BJ (cell line): ENCODE measurements at regions not wholly inside any gene's neighbourhood (a gene's known extent, or its start where the extent isn't known, plus 50 kb on each side); places are given as distances from the start of the nearest gene placed in this dataset.

ENCODE experiments used
- CTCF ChIA-PET: fragments of 350-600 bp; formaldehyde crosslinking; extraction: SDS; loops from one replicate; lab custom pipeline; 2021; ENCODE audit warnings: antibody characterized with exemption, inconsistent platforms; lab: Yijun Ruan, JAX
- POLR2A ChIA-PET: fragments of 300-600 bp; sonication (Branson Sonifier 250); formaldehyde crosslinking; extraction: SDS; loops from one replicate; lab custom pipeline; 2021; ENCODE audit warnings: antibody characterized with exemption; lab: Charles Lee
- DNase-seq: peaks from one replicate; pipeline ENCODE4 v3.0.0-alpha.2; 2011; ENCODE audit warnings: low read depth
- H3K27me3 ChIP-seq: 2 replicates; pipeline ENCODE4 v1.6.0; 2011; ENCODE audit warnings: low read length; ENCODE audit not compliant: control insufficient read depth, insufficient read depth
- H3K36me3 ChIP-seq: 2 replicates; pipeline ENCODE4 v1.5.1; 2011; ENCODE audit warnings: low read length; ENCODE audit not compliant: control insufficient read depth, insufficient read depth
- H3K4me3 ChIP-seq: 2 replicates; pipeline ENCODE4 v1.5.1; 2011; ENCODE audit warnings: low read depth, mild to moderate bottlenecking, control low read depth, low read length
- TF ChIP-seq, protein P1 (sequence below): IDR thresholded peaks from 2 replicates; pipeline ENCODE4 v1.5.1; 2011; ENCODE audit warnings: low read depth, mild to moderate bottlenecking, control low read depth, inconsistent platforms, low read length, moderate library complexity; ENCODE audit not compliant: insufficient read depth

DNA sequence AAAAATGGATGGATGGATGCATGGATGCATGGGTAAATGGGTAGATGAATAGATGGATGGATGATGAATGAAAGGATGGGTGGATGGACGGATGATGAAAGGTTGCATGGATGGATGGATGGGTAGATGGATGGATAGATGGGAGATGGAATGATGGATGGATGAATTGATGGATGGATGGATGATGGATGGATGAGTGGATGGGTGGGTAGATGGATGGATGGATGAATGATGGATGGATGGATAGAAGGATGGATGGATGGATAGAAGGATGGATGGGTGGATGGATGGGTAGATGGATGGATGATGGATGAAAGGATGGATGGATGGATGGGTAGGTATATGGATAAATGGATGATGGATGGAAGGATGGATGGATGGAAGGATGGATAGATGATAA, 115.1 kb upstream of the LSM14A start:
- Histone ChIP-seq H3K36me3 (no peaks in the 10 kb centered on the region), H3K4me3 (no peak overlapping the region), H3K27me3 (peaks cover 1% of the 10 kb centered on the region)
- no peak for DNase-seq
- TF ChIP-seq, protein P1, sequence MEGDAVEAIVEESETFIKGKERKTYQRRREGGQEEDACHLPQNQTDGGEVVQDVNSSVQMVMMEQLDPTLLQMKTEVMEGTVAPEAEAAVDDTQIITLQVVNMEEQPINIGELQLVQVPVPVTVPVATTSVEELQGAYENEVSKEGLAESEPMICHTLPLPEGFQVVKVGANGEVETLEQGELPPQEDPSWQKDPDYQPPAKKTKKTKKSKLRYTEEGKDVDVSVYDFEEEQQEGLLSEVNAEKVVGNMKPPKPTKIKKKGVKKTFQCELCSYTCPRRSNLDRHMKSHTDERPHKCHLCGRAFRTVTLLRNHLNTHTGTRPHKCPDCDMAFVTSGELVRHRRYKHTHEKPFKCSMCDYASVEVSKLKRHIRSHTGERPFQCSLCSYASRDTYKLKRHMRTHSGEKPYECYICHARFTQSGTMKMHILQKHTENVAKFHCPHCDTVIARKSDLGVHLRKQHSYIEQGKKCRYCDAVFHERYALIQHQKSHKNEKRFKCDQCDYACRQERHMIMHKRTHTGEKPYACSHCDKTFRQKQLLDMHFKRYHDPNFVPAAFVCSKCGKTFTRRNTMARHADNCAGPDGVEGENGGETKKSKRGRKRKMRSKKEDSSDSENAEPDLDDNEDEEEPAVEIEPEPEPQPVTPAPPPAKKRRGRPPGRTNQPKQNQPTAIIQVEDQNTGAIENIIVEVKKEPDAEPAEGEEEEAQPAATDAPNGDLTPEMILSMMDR, result no peak
- ChIA-PET POLR2A (no interaction called here), CTCF (no interaction called here)

DNA sequence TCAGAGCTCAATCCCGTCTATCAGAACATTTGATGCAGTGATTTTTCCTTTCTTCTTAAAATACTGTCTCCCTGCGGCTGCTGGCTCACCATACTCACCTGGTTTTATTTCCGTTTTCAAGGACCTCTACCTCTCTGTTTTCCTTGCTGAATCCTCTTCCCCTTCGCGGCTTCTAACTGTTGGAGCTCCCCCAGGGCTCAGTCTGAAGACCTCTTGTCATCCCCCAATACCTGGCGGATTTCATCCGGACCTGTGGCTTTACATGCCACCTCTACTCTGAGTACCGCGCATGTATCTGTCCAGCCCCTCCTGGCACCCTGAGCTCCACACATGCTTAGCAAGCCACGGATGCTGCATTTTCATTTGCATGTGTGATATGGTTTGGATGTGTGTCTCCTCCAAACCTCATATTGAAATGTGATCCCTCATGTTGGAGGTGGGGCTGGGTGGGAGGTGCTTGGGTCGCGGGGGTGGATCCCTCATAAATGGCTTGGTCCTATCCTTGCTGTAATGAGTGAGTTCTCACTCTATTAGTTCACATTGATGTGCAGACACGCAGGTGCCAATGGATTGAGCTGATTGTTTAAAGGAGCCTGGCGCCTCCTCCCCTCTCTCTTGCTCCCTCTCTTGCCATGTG, 106.2 kb upstream of the LSM14A start:
- TF ChIP-seq, protein P1, result no peak
- POLR2A ChIA-PET, result no interaction called here
- no peak for DNase-seq
- H3K4me3 ChIP-seq, result no peak overlapping the region
- CTCF ChIA-PET, result interaction anchor here (2.0 kb wide), 2 partner anchors 25 to 288 kb away, joined by 5 to 12 read pairs; no protein-coding TSS in a partner anchor
- no peaks in the 10 kb centered on the region for H3K36me3 ChIP-seq
- H3K27me3 ChIP-seq, result no peaks in the 10 kb centered on the region

DNA sequence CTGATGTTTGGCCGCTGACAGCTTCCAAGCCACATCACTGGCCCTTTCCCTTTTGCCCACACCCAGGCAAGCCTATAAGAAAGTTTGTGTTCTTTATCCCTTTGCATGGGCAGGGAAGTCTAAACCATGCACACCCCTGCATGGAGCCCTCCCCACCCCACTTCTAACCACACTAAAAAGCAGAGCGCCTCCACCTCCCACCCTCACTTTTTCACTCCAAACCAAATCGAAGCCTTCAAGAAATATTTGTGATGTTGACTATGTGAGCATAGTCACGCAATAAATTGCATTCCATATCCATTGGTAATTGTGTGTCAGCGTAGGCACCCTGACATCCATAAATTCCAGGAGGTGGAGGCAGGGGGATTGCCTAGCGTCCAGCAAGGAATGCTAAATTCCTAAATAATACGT, 104.4 kb upstream of the LSM14A start:
- CTCF ChIA-PET, result no interaction called here
- Histone ChIP-seq H3K4me3 (no peak overlapping the region), H3K27me3 (no peaks in the 10 kb centered on the region), H3K36me3 (no peaks in the 10 kb centered on the region)
- POLR2A ChIA-PET, result no interaction called here
- TF ChIP-seq, protein P1, result no peak
- DNase-seq, result no peak

DNA sequence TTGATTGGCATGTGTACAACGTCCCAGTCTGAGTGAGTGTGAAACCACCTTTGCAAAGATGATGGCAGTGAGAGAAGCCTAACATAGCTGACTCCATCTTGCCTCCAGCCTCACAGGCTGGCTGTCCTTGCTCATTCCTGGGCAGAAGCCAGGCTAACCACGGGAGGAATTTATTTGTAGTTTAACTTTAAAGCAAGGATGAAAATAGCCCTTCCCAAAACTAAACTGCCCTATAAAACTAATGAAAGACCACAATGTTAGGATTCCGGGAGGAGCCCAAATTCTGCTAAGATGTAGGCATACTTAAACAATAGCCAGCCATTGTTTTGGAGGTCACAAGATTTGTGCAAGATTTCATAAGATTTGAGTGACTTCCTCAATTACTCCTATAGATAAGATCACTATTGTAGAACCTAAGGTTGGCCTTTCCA, 96.6 kb upstream of the LSM14A start:
- H3K4me3 ChIP-seq, result no peak overlapping the region
- DNase-seq, result no peak
- ChIA-PET POLR2A (no interaction called here), CTCF (interaction anchor here (1.0 to 1.5 kb wide), 2 partner anchors 34 to 298 kb away, joined by 4 read pairs; no protein-coding TSS in a partner anchor)
- TF ChIP-seq, protein P1, result no peak
- H3K36me3 ChIP-seq, result no peaks in the 10 kb centered on the region
- no peaks in the 10 kb centered on the region for H3K27me3 ChIP-seq

DNA sequence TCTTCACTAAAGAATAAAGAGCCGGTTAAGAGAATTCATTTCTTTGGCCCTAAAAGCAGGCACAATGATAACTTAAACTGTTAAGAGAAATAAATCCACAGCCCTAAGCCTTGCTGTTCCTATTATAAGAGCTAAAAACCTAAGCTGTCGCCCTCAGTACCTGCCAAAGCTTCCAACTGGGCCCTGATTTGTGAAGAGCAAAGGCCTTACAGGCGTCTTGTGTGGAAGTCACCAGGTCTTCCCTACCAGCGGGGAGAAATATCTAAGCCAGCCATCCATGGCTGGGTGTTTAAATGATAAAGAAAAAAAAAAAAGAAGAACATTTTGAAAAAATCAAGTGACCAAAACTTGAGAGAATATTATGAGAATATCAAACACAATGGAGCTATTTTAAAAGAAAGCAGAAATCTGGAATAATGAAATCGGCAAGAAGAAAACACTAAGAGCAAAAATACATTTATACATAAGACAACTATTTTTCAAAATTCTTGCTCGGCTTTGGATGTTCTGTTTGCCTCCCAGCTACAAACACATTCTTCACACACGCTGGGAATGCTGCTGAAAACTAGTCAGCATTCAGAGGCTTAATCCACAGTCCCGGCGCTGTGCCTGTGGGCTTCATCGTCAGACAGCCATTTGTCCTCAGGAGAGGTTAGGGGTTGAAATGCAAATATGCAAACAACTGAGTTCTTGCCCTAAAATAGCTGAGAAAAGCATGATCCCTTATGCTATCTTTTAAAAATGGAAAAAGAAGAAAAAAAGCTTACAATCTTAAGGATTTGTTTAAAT, 89.8 kb upstream of the LSM14A start:
- TF ChIP-seq, protein P1, result no peak
- Histone ChIP-seq H3K4me3 (no peak overlapping the region), H3K27me3 (no peaks in the 10 kb centered on the region), H3K36me3 (no peaks in the 10 kb centered on the region)
- no peak for DNase-seq
- CTCF ChIA-PET, result interaction anchor here (0.6 to 2.6 kb wide), 3 partner anchors 24 to 304 kb away, joined by 3 to 12 read pairs (median 7); no protein-coding TSS in a partner anchor
- POLR2A ChIA-PET, result no interaction called here
